ENCODE measurements at regions not wholly inside any gene's neighbourhood (a gene's known extent, or its start where the extent isn't known, plus 50 kb on each side); places are given as distances from the start of the nearest gene placed in this dataset.

DNA sequence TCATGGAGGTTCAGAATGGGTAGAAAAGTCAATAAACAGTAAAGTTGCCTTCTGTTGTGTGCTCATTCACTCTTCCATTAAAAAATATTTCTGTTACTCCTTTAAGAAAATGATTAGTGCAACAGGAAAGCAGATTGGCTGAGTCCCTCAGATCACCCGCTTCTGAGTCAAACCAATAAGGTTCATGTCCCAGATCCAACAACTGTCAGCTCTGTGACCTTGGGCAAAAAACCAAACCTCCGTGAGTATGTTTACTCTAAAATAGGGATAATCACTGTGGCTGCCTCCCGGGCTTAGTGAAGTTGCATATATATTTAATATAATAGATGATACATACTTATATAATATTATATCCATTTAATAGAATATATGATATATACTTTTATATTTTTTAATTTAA lies 698.5 kb upstream of the RBFOX1 start:
- no peak for DNase-seq
- intact Hi-C loops (cut with DNase I) = no loop called here
- Histone ChIP-seq H3K27me3 (ENCODE audit: control insufficient read depth, insufficient read depth, low read length) (no peaks in the 10 kb centered on the region), H3K36me3 (ENCODE audit: control insufficient read depth in 2 of 3, insufficient read depth in 3 of 3, low read length in 3 of 3) (no peaks in the 10 kb centered on the region), H3K4me1 (ENCODE audit: control insufficient read depth in 2 of 3, insufficient read depth in 2 of 3, low read depth in 1 of 3, low read length in 3 of 3) (no peaks in the 10 kb centered on the region), H3K9me3 (ENCODE audit: control insufficient read depth in 2 of 3, insufficient read depth in 1 of 3, low read length in 3 of 3) (no peaks in the 10 kb centered on the region), H3K4me3 (ENCODE audit: low read length in 3 of 3) (no peak overlapping the region), H3K9ac (ENCODE audit: low read length in 3 of 3) (no peak overlapping the region), H3K27ac (ENCODE audit: low read depth in 2 of 2, low read length in 2 of 2) (no peak overlapping the region)
- no peak for FAIRE-seq
- TF ChIP-seq, protein P1, sequence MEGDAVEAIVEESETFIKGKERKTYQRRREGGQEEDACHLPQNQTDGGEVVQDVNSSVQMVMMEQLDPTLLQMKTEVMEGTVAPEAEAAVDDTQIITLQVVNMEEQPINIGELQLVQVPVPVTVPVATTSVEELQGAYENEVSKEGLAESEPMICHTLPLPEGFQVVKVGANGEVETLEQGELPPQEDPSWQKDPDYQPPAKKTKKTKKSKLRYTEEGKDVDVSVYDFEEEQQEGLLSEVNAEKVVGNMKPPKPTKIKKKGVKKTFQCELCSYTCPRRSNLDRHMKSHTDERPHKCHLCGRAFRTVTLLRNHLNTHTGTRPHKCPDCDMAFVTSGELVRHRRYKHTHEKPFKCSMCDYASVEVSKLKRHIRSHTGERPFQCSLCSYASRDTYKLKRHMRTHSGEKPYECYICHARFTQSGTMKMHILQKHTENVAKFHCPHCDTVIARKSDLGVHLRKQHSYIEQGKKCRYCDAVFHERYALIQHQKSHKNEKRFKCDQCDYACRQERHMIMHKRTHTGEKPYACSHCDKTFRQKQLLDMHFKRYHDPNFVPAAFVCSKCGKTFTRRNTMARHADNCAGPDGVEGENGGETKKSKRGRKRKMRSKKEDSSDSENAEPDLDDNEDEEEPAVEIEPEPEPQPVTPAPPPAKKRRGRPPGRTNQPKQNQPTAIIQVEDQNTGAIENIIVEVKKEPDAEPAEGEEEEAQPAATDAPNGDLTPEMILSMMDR (IDR thresholded peaks at IDR 0.05; ENCODE audit: borderline replicate concordance, extremely low read depth, insufficient read depth) = no peak

DNA sequence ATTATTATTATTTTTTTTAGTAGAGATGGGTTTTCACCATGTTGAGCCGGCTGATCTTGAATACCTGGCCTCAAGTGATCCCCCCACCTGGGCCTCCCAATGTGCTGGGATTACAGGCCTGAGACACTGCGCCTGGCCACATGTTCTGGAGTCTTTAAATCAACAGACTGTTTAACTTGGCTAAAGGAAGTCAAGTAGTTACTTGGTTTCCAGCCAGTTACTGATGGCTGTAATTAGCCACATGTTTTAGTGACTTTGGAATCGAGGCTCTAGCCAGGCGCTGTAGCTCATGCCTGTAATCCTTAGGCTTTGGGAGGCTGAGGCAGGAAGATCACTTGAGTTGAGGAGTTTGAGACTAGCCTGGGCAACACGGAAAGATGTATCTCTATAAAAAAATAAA lies 699.2 kb upstream of the RBFOX1 start:
- no peaks in the 10 kb centered on the region for H3K27me3 ChIP-seq (ENCODE audit: control insufficient read depth, insufficient read depth, low read length)
- H3K9ac ChIP-seq (ENCODE audit: low read length in 3 of 3) = no peak overlapping the region
- FAIRE-seq (no peak), DNase-seq (peak in 1 of 5 donors; percentile 59)
- no peaks in the 10 kb centered on the region for H3K9me3 ChIP-seq (ENCODE audit: control insufficient read depth in 2 of 3, insufficient read depth in 1 of 3, low read length in 3 of 3)
- TF ChIP-seq, protein P1 (IDR thresholded peaks at IDR 0.05; ENCODE audit: borderline replicate concordance, extremely low read depth, insufficient read depth) = no peak
- no peak overlapping the region for H3K4me3 ChIP-seq (ENCODE audit: low read length in 3 of 3)
- H3K4me1 ChIP-seq (ENCODE audit: control insufficient read depth in 2 of 3, insufficient read depth in 2 of 3, low read depth in 1 of 3, low read length in 3 of 3) = no peaks in the 10 kb centered on the region
- H3K36me3 ChIP-seq (ENCODE audit: control insufficient read depth in 2 of 3, insufficient read depth in 3 of 3, low read length in 3 of 3) = no peaks in the 10 kb centered on the region
- H3K27ac ChIP-seq (ENCODE audit: low read depth in 2 of 2, low read length in 2 of 2) = no peak overlapping the region
- intact Hi-C loops (cut with DNase I) = no loop called here

- TF ChIP-seq, protein P1 (IDR thresholded peaks at IDR 0.05; ENCODE audit: borderline replicate concordance, extremely low read depth, insufficient read depth) = no peak
Observed at GRCh38 chr16:6629110-6629509, 703.5 kb upstream of the RBFOX1 start.

DNA sequence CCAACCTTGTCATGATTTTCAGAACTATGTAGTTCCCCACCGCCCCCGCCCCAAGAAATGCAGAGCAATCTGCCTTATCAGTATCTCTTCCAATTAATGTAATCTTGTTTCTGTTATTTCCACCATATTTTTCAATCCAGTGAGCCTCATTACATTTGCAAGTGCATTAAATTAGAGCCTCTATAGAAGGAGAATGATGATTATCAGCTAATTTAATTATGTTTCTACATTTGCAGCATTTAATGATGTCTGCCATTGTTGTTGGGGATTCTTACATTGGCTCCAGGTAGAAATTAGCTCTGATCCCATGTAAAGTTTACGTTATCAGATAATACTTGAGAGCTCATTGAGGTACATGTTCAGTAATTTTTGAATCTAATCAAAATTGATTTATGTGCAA lies 707.0 kb upstream of the RBFOX1 start:
- no peak overlapping the region for H3K27ac ChIP-seq (ENCODE audit: low read depth in 2 of 2, low read length in 2 of 2)
- no peak overlapping the region for H3K4me3 ChIP-seq (ENCODE audit: low read length in 3 of 3)
- peaks cover 0 to 3% (median under 1%) of the 10 kb centered on the region in 3 donors for H3K9me3 ChIP-seq (ENCODE audit: control insufficient read depth in 2 of 3, insufficient read depth in 1 of 3, low read length in 3 of 3)
- intact Hi-C loops (cut with DNase I) = no loop called here
- no peaks in the 10 kb centered on the region for H3K36me3 ChIP-seq (ENCODE audit: control insufficient read depth in 2 of 3, insufficient read depth in 3 of 3, low read length in 3 of 3)
- FAIRE-seq (no peak), DNase-seq (no peak)
- H3K27me3 ChIP-seq (ENCODE audit: control insufficient read depth, insufficient read depth, low read length) = no peaks in the 10 kb centered on the region
- no peak overlapping the region for H3K9ac ChIP-seq (ENCODE audit: low read length in 3 of 3)
- H3K4me1 ChIP-seq (ENCODE audit: control insufficient read depth in 2 of 3, insufficient read depth in 2 of 3, low read depth in 1 of 3, low read length in 3 of 3) = no peaks in the 10 kb centered on the region
- TF ChIP-seq, protein P1 (IDR thresholded peaks at IDR 0.05; ENCODE audit: borderline replicate concordance, extremely low read depth, insufficient read depth) = no peak

More at GRCh38 chr16:6629110-6629509, 703.5 kb upstream of the RBFOX1 start:
- Histone ChIP-seq H3K27ac (ENCODE audit: low read depth in 2 of 2, low read length in 2 of 2) (no peak overlapping the region), H3K9ac (ENCODE audit: low read length in 3 of 3) (no peak overlapping the region), H3K4me3 (ENCODE audit: low read length in 3 of 3) (no peak overlapping the region), H3K9me3 (ENCODE audit: control insufficient read depth in 2 of 3, insufficient read depth in 1 of 3, low read length in 3 of 3) (no peaks in the 10 kb centered on the region), H3K4me1 (ENCODE audit: control insufficient read depth in 2 of 3, insufficient read depth in 2 of 3, low read depth in 1 of 3, low read length in 3 of 3) (no peaks in the 10 kb centered on the region), H3K27me3 (ENCODE audit: control insufficient read depth, insufficient read depth, low read length) (no peaks in the 10 kb centered on the region), H3K36me3 (ENCODE audit: control insufficient read depth in 2 of 3, insufficient read depth in 3 of 3, low read length in 3 of 3) (no peaks in the 10 kb centered on the region)
- intact Hi-C loops (cut with DNase I) = no loop called here
- FAIRE-seq (no peak), DNase-seq (peak in 1 of 5 donors; percentile 52)
